Neutrophil (primary cell): ENCODE measurements at regions not wholly inside any gene's neighbourhood (a gene's known extent, or its start where the extent isn't known, plus 50 kb on each side); places are given as distances from the start of the nearest gene placed in this dataset.
"Not testable (repeated sequence)": the region's sequence is repeated elsewhere in the genome, so short reads cannot be mapped to it uniquely, and the experiment has no call there.

Source experiments
- H3K27ac ChIP-seq: fragments of 200-600 bp; sonication (generic); 2 replicates; pipeline ENCODE4 v1.5.1; 2016; ENCODE audit warnings: mild to moderate bottlenecking, moderate library complexity
- H3K27me3 ChIP-seq: fragments of 200-600 bp; sonication (generic); 2 replicates; pipeline ENCODE4 v1.6.0; 2016; ENCODE audit warnings: mild to moderate bottlenecking
- H3K36me3 ChIP-seq: fragments of 200-600 bp; sonication (generic); 2 replicates; pipeline ENCODE4 v1.5.1; 2017
- H3K4me1 ChIP-seq, 2 experiments: fragments of 200-600 bp in 1 of 2; sonication (generic) in 1 of 2; 1 replicate in 1 of 2; 2 replicates in 1 of 2; pipeline versions ENCODE4 v1.5.1 to v1.6.1; 2013 to 2016; ENCODE audit warnings: low read depth in 1 of 2, low read length in 1 of 2, mild to moderate bottlenecking in 1 of 2, moderate library complexity in 1 of 2; ENCODE audit not compliant: control insufficient read depth in 1 of 2, insufficient read depth in 1 of 2
- H3K4me3 ChIP-seq, 2 experiments: fragments of 200-600 bp in 1 of 2; sonication (generic) in 1 of 2; 1 replicate in 1 of 2; 2 replicates in 1 of 2; pipeline ENCODE4 v1.5.1; 2013 to 2016; ENCODE audit warnings: low read depth in 1 of 2, low read length in 1 of 2, mild to moderate bottlenecking in 1 of 2, moderate library complexity in 1 of 2
- H3K9me3 ChIP-seq: fragments of 200-600 bp; sonication (generic); 2 replicates; pipeline ENCODE4 v1.5.1; 2016
- TF ChIP-seq, protein P1 (sequence below): fragments of 200-600 bp; sonication (generic); IDR thresholded peaks from 2 replicates; pipeline ENCODE4 v1.5.1; 2016; ENCODE audit warnings: antibody characterized with exemption

DNA sequence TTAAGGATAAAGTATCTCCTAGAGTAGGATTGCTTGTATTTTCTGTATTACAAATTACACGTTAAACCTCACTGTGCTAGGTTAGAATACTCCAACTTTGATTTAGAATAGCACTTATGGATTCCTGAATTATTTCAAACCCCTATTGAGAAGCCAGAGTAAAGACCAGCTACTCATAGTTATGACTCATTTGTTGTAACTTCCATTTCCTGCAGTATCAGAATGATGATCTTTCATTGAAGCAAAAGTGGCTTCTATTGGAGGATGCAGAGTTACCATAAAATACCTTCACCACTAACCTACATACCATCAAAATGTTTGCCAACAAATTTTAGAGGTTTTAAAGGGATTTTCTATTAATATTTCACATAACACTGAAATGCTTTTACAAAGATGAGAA is 1322.7 kb upstream of the ALCAM start:
- H3K9me3 ChIP-seq = no peaks in the 10 kb centered on the region
- H3K27ac ChIP-seq = no peak overlapping the region
- no peaks in the 10 kb centered on the region for H3K4me1 ChIP-seq
- no peak overlapping the region for H3K4me3 ChIP-seq
- TF ChIP-seq, protein P1, sequence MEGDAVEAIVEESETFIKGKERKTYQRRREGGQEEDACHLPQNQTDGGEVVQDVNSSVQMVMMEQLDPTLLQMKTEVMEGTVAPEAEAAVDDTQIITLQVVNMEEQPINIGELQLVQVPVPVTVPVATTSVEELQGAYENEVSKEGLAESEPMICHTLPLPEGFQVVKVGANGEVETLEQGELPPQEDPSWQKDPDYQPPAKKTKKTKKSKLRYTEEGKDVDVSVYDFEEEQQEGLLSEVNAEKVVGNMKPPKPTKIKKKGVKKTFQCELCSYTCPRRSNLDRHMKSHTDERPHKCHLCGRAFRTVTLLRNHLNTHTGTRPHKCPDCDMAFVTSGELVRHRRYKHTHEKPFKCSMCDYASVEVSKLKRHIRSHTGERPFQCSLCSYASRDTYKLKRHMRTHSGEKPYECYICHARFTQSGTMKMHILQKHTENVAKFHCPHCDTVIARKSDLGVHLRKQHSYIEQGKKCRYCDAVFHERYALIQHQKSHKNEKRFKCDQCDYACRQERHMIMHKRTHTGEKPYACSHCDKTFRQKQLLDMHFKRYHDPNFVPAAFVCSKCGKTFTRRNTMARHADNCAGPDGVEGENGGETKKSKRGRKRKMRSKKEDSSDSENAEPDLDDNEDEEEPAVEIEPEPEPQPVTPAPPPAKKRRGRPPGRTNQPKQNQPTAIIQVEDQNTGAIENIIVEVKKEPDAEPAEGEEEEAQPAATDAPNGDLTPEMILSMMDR = no peak
- H3K27me3 ChIP-seq = no peaks in the 10 kb centered on the region
- no peaks in the 10 kb centered on the region for H3K36me3 ChIP-seq

DNA sequence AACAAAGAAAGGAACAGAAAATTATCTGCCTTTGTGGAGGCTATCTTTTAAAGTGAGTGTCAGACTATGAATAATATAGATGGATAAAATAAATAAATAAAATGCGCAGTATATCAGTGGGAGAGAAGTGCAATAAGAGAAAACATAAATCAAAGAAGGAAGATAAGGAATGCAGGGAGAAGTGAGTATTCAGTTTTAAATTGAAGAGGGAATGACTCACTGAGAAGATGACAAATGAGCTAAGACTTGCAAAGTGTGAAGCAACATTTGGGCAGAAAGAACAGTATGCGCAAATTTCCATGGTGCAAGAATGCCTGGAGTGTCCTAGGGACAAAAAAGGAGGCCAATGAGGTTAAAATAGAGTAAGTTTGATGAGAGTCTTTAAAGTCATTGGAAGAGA is 1300.1 kb upstream of the ALCAM start:
- Histone ChIP-seq H3K4me3 (no peak overlapping the region), H3K9me3 (no peaks in the 10 kb centered on the region), H3K27ac (no peak overlapping the region), H3K36me3 (no peaks in the 10 kb centered on the region), H3K4me1 (no peaks in the 10 kb centered on the region), H3K27me3 (no peaks in the 10 kb centered on the region)
- TF ChIP-seq, protein P1 = no peak

DNA sequence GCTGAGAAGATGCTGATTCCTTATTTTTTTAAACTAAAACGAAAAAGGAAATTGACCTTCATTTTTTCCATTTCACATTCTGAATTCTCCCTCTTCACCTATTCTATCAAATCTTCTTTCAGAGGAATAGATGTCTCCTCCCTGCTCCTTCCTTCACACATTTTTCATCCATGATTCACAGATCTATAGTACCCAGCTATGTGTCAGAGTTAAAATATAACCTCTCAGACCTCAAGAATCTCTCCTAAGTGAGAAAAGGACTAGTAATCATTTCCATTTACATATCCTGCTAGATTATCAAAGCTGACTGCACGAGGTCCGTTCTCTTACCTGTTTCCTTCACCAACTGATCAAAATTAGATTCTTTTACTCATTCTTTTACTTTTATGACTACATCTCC is 1297.6 kb upstream of the ALCAM start:
- no peaks in the 10 kb centered on the region for H3K9me3 ChIP-seq
- no peaks in the 10 kb centered on the region for H3K4me1 ChIP-seq
- H3K4me3 ChIP-seq = no peak overlapping the region
- TF ChIP-seq, protein P1 = no peak
- no peaks in the 10 kb centered on the region for H3K36me3 ChIP-seq
- no peaks in the 10 kb centered on the region for H3K27me3 ChIP-seq
- H3K27ac ChIP-seq = no peak overlapping the region

DNA sequence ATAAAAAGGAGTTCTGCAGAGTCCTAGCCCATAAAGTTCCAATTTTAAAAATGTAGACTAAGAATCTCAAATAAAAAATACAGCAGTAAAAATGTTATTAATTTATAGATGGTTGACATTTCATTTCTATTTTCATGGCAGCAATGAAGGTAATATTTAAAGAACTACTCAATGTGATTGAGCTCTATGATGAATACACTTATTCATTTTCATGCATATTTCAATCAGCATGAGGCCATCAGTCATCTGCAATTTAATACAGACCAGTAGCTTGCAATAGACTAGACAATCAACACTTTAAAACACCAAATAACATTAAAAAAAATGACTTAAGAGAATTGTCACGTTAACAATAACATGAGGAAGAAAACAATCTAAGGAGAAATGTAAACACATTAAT is 1295.8 kb upstream of the ALCAM start:
- H3K4me1 ChIP-seq = no peaks in the 10 kb centered on the region
- no peak overlapping the region for H3K4me3 ChIP-seq
- no peaks in the 10 kb centered on the region for H3K9me3 ChIP-seq
- TF ChIP-seq, protein P1 = no peak
- no peak overlapping the region for H3K27ac ChIP-seq
- H3K36me3 ChIP-seq = no peaks in the 10 kb centered on the region
- no peaks in the 10 kb centered on the region for H3K27me3 ChIP-seq

DNA sequence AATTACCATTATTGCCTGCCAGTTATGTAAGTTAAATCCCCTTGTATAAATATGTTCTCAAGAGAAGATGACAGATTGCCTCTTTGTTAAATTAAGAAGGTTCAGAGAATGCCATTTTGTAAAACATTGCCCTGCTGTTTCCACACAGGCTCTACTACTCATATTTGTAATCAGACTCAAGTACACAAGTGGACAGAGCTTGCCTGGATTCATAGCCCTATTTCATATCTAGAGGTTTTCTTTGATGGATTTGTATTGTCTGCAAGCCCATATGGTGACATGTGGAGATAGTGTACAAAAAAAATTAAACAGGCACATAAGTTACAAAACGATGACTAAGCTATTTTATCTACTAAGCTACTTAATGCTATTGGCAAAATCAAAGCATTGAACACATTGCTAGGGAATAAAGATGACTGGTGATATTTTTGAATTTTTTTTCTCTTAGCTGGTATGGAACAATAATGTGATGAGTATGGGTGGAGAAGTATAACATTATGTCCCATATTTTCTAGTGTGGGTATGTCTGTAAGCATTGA is 1286.6 kb upstream of the ALCAM start:
- no peaks in the 10 kb centered on the region for H3K27me3 ChIP-seq
- H3K4me3 ChIP-seq = no peak overlapping the region
- TF ChIP-seq, protein P1 = no peak
- no peaks in the 10 kb centered on the region for H3K36me3 ChIP-seq
- no peaks in the 10 kb centered on the region for H3K4me1 ChIP-seq
- H3K27ac ChIP-seq = no peak overlapping the region
- no peaks in the 10 kb centered on the region for H3K9me3 ChIP-seq

DNA sequence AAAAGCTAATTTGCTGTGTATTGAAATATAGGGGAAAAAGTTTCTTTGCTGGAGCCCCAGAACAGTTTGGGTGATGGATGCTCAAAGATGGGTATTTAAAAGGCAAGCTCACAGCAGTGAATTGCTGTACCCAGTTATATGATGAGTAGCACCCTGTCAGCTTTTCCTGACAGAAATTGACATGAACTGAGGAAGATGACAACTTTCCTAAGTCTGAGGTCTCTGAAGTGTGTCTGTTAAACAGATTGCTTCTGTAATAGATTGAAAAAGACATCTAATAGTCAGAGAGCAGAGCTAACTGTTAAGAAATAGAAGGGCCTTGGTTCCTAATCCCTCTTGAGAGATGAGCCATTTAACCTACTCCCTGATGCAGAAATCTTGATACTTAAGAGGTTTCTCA is 1278.0 kb upstream of the ALCAM start:
- Histone ChIP-seq H3K36me3 (no peaks in the 10 kb centered on the region), H3K9me3 (no peaks in the 10 kb centered on the region), H3K27me3 (no peaks in the 10 kb centered on the region), H3K4me1 (no peaks in the 10 kb centered on the region), H3K4me3 (no peak overlapping the region), H3K27ac (no peak overlapping the region)
- TF ChIP-seq, protein P1 = no peak

DNA sequence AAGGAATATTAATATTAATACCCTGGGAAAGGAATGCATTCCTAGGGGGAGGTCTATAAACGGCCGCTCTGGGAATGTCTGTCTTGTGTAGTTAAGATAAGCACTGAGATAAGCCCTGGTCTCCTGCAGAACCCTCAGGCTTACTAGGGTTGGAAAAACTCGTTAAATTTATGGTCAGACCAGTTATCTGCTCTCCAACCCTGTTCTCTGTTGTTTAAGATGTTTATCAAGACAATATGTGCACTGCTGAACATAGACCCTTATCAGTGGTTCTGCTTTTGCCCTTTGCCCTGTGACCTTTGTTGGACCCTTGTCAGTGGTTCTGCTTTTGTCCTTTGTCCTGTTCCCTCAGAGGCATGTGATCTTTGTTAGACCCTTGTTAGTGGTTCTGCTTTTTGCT is 1276.7 kb upstream of the ALCAM start:
- not testable (repeated sequence) for H3K4me1 ChIP-seq, H3K27ac ChIP-seq, H3K9me3 ChIP-seq, H3K4me3 ChIP-seq, H3K36me3 ChIP-seq, H3K27me3 ChIP-seq
